OCI-LY1 (cell line): ENCODE measurements at regions not wholly inside any gene's neighbourhood (a gene's known extent, or its start where the extent isn't known, plus 50 kb on each side); places are given as distances from the start of the nearest gene placed in this dataset.

Experiments used
- H2AFZ ChIP-seq: fragments of 200-600 bp; sonication (generic), shearing (Covaris generic); 2 replicates; pipeline ENCODE4 v1.6.0; 2014; ENCODE audit warnings: antibody characterized with exemption, mild to moderate bottlenecking, low read length
- H3F3A ChIP-seq: fragments of 200-600 bp; sonication (generic), shearing (Covaris generic); 2 replicates; pipeline ENCODE4 v1.6.0; 2014; ENCODE audit warnings: mild to moderate bottlenecking, antibody characterized with exemption, low read length, moderate library complexity; ENCODE audit not compliant: insufficient read depth
- H3K27ac ChIP-seq: fragments of 200-600 bp; sonication (generic); 2 replicates; pipeline ENCODE4 v1.5.1; 2014; ENCODE audit warnings: low read length, mixed run types, mild to moderate bottlenecking, low read depth; ENCODE audit not compliant: poor library complexity, severe bottlenecking
- H3K27me3 ChIP-seq: fragments of 200-600 bp; sonication (generic); 2 replicates; pipeline ENCODE4 v1.6.0; 2014; ENCODE audit warnings: antibody characterized with exemption, mild to moderate bottlenecking, low read length, moderate library complexity; ENCODE audit not compliant: insufficient read depth
- H3K36me3 ChIP-seq: fragments of 200-600 bp; sonication (generic); 2 replicates; pipeline ENCODE4 v1.6.1; 2014; ENCODE audit warnings: mild to moderate bottlenecking, antibody characterized with exemption, low read length, moderate library complexity, mixed read lengths; ENCODE audit not compliant: insufficient read depth
- H3K4me1 ChIP-seq: fragments of 200-600 bp; sonication (generic); 2 replicates; pipeline ENCODE4 v1.5.1; 2014; ENCODE audit warnings: mild to moderate bottlenecking, low read length, moderate library complexity; ENCODE audit not compliant: insufficient read depth, severe bottlenecking
- H3K4me2 ChIP-seq: fragments of 200-600 bp; sonication (generic), shearing (Covaris generic); 2 replicates; pipeline ENCODE4 v1.6.1; 2014; ENCODE audit warnings: low read length
- H3K4me3 ChIP-seq: fragments of 200-600 bp; sonication (generic); 2 replicates; pipeline ENCODE4 v1.5.1; 2014; ENCODE audit warnings: low read length, low read depth, mild to moderate bottlenecking, mixed read lengths; ENCODE audit not compliant: poor library complexity, severe bottlenecking
- H3K79me2 ChIP-seq: fragments of 200-600 bp; shearing (Covaris generic); 2 replicates; pipeline ENCODE4 v1.6.1; 2016; ENCODE audit warnings: mixed run types, low read length, mixed read lengths; ENCODE audit not compliant: insufficient read depth
- H3K9ac ChIP-seq: fragments of 200-600 bp; sonication (generic), shearing (Covaris generic); 2 replicates; pipeline ENCODE4 v1.6.1; 2014; ENCODE audit warnings: mild to moderate bottlenecking, low read length, mixed read lengths
- H3K9me2 ChIP-seq: fragments of 200-600 bp; sonication (generic), shearing (Covaris generic); 2 replicates; pipeline ENCODE4 v1.6.1; 2014; ENCODE audit warnings: low read depth, mild to moderate bottlenecking, low read length, mixed read lengths
- H3K9me3 ChIP-seq: fragments of 200-600 bp; shearing (Covaris generic); 2 replicates; pipeline ENCODE4 v1.6.1; 2014; ENCODE audit warnings: low read length, mixed read lengths
- H4K20me1 ChIP-seq: fragments of 200-600 bp; sonication (generic), shearing (Covaris generic); 2 replicates; pipeline ENCODE4 v1.6.0; 2016; ENCODE audit warnings: mild to moderate bottlenecking, low read length; ENCODE audit not compliant: insufficient read depth
- CTCF ChIP-seq: fragments of 200-600 bp; sonication (generic), shearing (Covaris generic); IDR thresholded peaks from 2 replicates; pipeline ENCODE4 v1.5.1; 2017; ENCODE audit warnings: mild to moderate bottlenecking, antibody characterized with exemption, low read length, moderate library complexity, mixed read lengths
- EZH2 ChIP-seq: fragments of 200-600 bp; sonication (generic), shearing (Covaris generic); IDR thresholded peaks from 2 replicates; pipeline ENCODE4 v1.8.0; 2017; ENCODE audit warnings: borderline replicate concordance, mixed run types, mild to moderate bottlenecking, antibody characterized with exemption, low read length, moderate library complexity, mixed read lengths

DNA sequence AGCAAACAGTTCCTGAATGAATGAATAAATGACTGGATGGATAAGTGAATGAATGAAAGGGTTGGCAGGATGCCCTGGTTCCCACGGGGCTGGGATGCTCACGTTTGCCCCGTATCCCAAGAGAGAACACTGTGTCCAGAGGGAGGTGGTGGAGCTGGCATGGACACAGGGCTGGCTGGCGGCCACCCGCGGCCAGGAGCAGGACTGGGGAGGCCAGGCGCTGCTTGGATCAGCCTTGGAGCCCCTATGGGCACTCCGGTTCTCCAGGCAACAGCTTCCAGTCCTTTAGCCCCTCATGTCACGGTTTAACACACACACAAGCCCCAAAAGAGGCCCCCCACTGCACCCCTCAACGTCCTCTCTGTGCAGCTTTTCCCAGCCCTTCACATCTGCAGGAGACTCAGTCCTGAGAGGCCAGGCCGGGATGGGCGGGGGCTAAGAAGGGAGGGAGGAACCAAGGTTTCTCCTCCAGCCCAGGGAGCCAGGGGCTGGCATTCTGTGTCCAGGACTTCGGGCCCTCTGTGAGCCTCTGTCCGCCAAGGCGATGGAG is 86.0 kb upstream of the ALDH1L1 start:
- Histone ChIP-seq H2AFZ (no peak overlapping the region), H3K9me2 (no peaks in the 10 kb centered on the region), H3K79me2 (no peaks in the 10 kb centered on the region), H3K36me3 (no peaks in the 10 kb centered on the region), H3K4me1 (no peaks in the 10 kb centered on the region), H4K20me1 (no peaks in the 10 kb centered on the region), H3K4me3 (no peak overlapping the region), H3K9ac (no peak overlapping the region), H3K27ac (no peak overlapping the region), H3F3A (no peaks in the 10 kb centered on the region), H3K9me3 (no peaks in the 10 kb centered on the region), H3K4me2 (no peak overlapping the region), H3K27me3 (0 out of 2 replicates have a peak, but pooled peaks cover 4% of the 10 kb centered on the region)
- TF ChIP-seq EZH2 (no peak), CTCF (no peak)

DNA sequence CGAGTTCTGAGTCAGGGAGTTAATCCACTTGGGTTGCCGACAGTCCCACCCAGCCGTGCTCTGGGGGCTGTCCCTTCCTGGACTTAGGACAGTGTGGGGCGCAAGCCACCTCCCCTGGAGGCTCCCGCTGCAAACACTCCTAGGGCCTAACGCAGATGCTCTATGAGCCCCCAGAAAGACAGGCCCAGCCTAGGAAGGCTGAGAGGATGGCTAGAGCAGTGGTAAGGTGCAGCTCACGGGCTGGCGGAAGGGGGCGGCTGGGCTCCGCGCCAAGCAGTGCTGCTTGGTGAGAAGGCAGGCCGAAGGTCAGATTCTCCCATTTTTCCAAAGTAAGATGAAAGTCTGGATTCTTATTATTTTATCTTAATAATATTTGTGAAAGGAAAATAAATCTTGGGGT is 84.6 kb upstream of the ALDH1L1 start:
- Histone ChIP-seq H3K4me2 (no peak overlapping the region), H3K27me3 (0 out of 2 replicates have a peak, but pooled peaks cover 4% of the 10 kb centered on the region), H3K9ac (no peak overlapping the region), H3K4me3 (no peak overlapping the region), H3K4me1 (no peaks in the 10 kb centered on the region), H3K9me3 (no peaks in the 10 kb centered on the region), H3K27ac (no peak overlapping the region), H3K9me2 (no peaks in the 10 kb centered on the region), H4K20me1 (no peaks in the 10 kb centered on the region), H3K79me2 (no peaks in the 10 kb centered on the region), H2AFZ (no peak overlapping the region), H3K36me3 (no peaks in the 10 kb centered on the region), H3F3A (no peaks in the 10 kb centered on the region)
- TF ChIP-seq EZH2 (no peak), CTCF (no peak)

DNA sequence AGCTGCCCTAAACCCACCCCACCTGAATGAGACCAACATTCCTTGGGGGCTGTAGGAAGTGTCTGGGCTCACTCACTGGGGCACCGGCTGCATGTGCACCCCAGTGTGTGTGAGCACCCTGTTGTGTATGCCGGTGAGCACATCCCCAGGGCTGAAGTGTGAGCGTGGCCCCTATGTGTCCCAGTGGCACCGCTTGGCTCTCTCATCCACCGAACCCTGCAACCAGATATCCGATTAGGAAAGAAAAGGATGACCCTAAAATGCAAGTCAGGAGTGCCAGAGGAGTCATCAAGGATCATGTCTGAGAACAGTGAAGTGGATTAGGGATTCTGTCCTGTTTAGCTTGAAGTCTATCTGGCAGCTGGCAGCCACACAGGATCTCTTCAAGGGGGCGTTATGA is 84.0 kb upstream of the ALDH1L1 start:
- Histone ChIP-seq H3K79me2 (no peaks in the 10 kb centered on the region), H3K27me3 (0 out of 2 replicates have a peak, but pooled peaks cover 4% of the 10 kb centered on the region), H3K4me2 (no peak overlapping the region), H3K36me3 (no peaks in the 10 kb centered on the region), H3K9ac (no peak overlapping the region), H3K27ac (no peak overlapping the region), H3K9me2 (no peaks in the 10 kb centered on the region), H4K20me1 (no peaks in the 10 kb centered on the region), H3K9me3 (no peaks in the 10 kb centered on the region), H2AFZ (no peak overlapping the region), H3K4me1 (no peaks in the 10 kb centered on the region), H3K4me3 (no peak overlapping the region), H3F3A (no peaks in the 10 kb centered on the region)
- TF ChIP-seq EZH2 = no peak
- TF ChIP-seq CTCF = no peak
